GM12865 (cell line): ENCODE measurements at regions not wholly inside any gene's neighbourhood (a gene's known extent, or its start where the extent isn't known, plus 50 kb on each side); places are given as distances from the start of the nearest gene placed in this dataset.

Source experiments
- DNase-seq: peaks from one replicate; pipeline ENCODE4 v3.0.0; 2010; ENCODE audit warnings: low read depth
- H3K4me3 ChIP-seq: 2 replicates; pipeline ENCODE4 v1.5.1; 2011; ENCODE audit warnings: mild to moderate bottlenecking, low read depth, low read length, control low read depth
- TF ChIP-seq, protein P1 (sequence below): IDR thresholded peaks from 2 replicates; pipeline ENCODE4 v1.5.1; 2011; ENCODE audit warnings: low read length, control low read depth, low read depth, inconsistent platforms; ENCODE audit not compliant: insufficient read depth; ENCODE audit errors: missing control alignments

GRCh38 chr12:107570721-107571120 lies 114.9 kb upstream of the PWP1 start:
- TF ChIP-seq, protein P1, sequence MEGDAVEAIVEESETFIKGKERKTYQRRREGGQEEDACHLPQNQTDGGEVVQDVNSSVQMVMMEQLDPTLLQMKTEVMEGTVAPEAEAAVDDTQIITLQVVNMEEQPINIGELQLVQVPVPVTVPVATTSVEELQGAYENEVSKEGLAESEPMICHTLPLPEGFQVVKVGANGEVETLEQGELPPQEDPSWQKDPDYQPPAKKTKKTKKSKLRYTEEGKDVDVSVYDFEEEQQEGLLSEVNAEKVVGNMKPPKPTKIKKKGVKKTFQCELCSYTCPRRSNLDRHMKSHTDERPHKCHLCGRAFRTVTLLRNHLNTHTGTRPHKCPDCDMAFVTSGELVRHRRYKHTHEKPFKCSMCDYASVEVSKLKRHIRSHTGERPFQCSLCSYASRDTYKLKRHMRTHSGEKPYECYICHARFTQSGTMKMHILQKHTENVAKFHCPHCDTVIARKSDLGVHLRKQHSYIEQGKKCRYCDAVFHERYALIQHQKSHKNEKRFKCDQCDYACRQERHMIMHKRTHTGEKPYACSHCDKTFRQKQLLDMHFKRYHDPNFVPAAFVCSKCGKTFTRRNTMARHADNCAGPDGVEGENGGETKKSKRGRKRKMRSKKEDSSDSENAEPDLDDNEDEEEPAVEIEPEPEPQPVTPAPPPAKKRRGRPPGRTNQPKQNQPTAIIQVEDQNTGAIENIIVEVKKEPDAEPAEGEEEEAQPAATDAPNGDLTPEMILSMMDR: no peak
- no peak overlapping the region for H3K4me3 ChIP-seq
- no peak for DNase-seq

GRCh38 chr12:107571492-107571891 lies 114.1 kb upstream of the PWP1 start:
- no peak overlapping the region for H3K4me3 ChIP-seq
- no peak for DNase-seq
- TF ChIP-seq, protein P1: no peak

GRCh38 chr12:107574691-107575090 lies 110.9 kb upstream of the PWP1 start:
- no peak overlapping the region for H3K4me3 ChIP-seq
- no peak for DNase-seq
- TF ChIP-seq, protein P1: no peak

GRCh38 chr12:107580750-107581618 lies 104.6 kb upstream of the PWP1 start:
- no peak for DNase-seq
- TF ChIP-seq, protein P1: no peak
- no peak overlapping the region for H3K4me3 ChIP-seq

- no peak for DNase-seq
- TF ChIP-seq, protein P1: no peak
- no peak overlapping the region for H3K4me3 ChIP-seq
These were observed 104.0 kb upstream of the PWP1 start for GRCh38 chr12:107581619-107582015.

GRCh38 chr12:107583551-107583950 lies 102.0 kb upstream of the PWP1 start:
- TF ChIP-seq, protein P1: no peak
- no peak for DNase-seq
- H3K4me3 ChIP-seq: no peak overlapping the region

DNA sequence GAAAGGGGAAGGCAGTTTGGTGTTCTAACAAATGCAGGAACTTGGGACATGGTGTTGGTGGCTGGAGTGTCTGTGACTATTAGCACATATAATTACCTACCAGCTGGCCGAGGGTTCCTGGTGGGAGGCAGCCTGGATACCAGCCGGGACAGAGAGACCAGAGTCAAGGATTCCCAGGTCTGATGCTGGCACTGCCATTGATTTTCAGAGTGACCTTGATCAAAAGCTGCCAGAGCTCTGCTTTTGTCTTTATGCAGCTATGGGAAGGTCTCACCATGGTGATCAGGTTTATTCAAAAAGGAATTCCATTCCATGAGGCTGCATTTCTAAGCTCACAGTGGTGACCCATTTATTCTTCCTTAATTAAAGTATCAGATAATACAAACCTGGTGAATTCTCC lies 101.0 kb upstream of the PWP1 start:
- no peak for DNase-seq
- TF ChIP-seq, protein P1: no peak

More for the DNA sequence above, 101.0 kb upstream of the PWP1 start:
- no peak overlapping the region for H3K4me3 ChIP-seq
